SK-N-SH (cell line): ENCODE measurements at regions not wholly inside any gene's neighbourhood (a gene's known extent, or its start where the extent isn't known, plus 50 kb on each side); places are given as distances from the start of the nearest gene placed in this dataset.

ENCODE experiments used
- CTCF ChIA-PET: fragments of 300-600, 350-600 bp; formaldehyde crosslinking; extraction: SDS; loops from one replicate; lab custom pipeline; 2021; lab: Yijun Ruan, JAX
- POLR2A ChIA-PET: fragments of 350-600 bp; sonication (Branson Sonifier 250); formaldehyde crosslinking; extraction: SDS; loops from one replicate; lab custom pipeline; 2020; ENCODE audit warnings: antibody characterized with exemption, inconsistent platforms; lab: Yijun Ruan, JAX
- DNase-seq: peaks from one replicate; pipeline ENCODE4 v3.0.0; 2012
- H2AFZ ChIP-seq: fragments of 200-600 bp; sonication (generic); 2 replicates; pipeline ENCODE4 v1.8.1; 2016; ENCODE audit warnings: antibody characterized with exemption, mild to moderate bottlenecking, low read depth
- H3F3A ChIP-seq: fragments of 200-600 bp; sonication (generic); replicated peaks from 2 replicates; pipeline ENCODE3; 2016; ENCODE audit warnings: antibody characterized with exemption, mild to moderate bottlenecking; ENCODE audit not compliant: insufficient read depth
- H3K27ac ChIP-seq, 2 experiments: fragments of 200-500 bp in 1 of 2; fragments of 200-600 bp in 1 of 2; sonication (Bioruptor generic) in 1 of 2; sonication (generic), shearing (Covaris generic) in 1 of 2; 2 replicates each; pipeline versions ENCODE4 v1.5.1 to v1.6.1; 2014 to 2016; ENCODE audit warnings: low read depth in 2 of 2, inconsistent platforms in 1 of 2, low read length in 1 of 2, mild to moderate bottlenecking in 1 of 2, mixed read lengths in 1 of 2
- H3K27me3 ChIP-seq: fragments of 200-600 bp; sonication (generic), shearing (Covaris generic); 2 replicates; pipeline ENCODE4 v1.6.1; 2016; ENCODE audit warnings: mixed run types; ENCODE audit not compliant: insufficient read depth
- H3K36me3 ChIP-seq, 2 experiments: fragments of 200-500 bp in 1 of 2; fragments of 200-600 bp in 1 of 2; sonication (Bioruptor generic) in 1 of 2; sonication (generic) in 1 of 2; replicated peaks in 1 of 2; 2 replicates each; pipeline versions ENCODE3 to v1.5.1; 2014 to 2016; ENCODE audit warnings: low read length in 1 of 2, mild to moderate bottlenecking in 1 of 2; ENCODE audit not compliant: insufficient read depth in 2 of 2, control insufficient read depth in 1 of 2
- H3K4me1 ChIP-seq, 2 experiments: fragments of 200-500 bp in 1 of 2; fragments of 200-600 bp in 1 of 2; sonication (Bioruptor generic) in 1 of 2; sonication (generic), shearing (Covaris generic) in 1 of 2; 2 replicates each; pipeline versions ENCODE4 v1.5.1 to v1.6.1; 2014 to 2016; ENCODE audit warnings: low read depth in 1 of 2, low read length in 1 of 2, mixed run types in 1 of 2; ENCODE audit not compliant: insufficient read depth in 2 of 2, control insufficient read depth in 1 of 2
- H3K4me2 ChIP-seq: fragments of 200-600 bp; sonication (generic), shearing (Covaris generic); 2 replicates; pipeline ENCODE4 v1.6.1; 2017; ENCODE audit warnings: mixed run types
- H3K4me3 ChIP-seq, 2 experiments: fragments of 200-500 bp in 1 of 2; fragments of 200-600 bp in 1 of 2; sonication (Bioruptor generic) in 1 of 2; sonication (generic), shearing (Covaris generic) in 1 of 2; 2 replicates each; pipeline versions ENCODE4 v1.5.1 to v1.8.1; 2014 to 2016; ENCODE audit warnings: low read depth in 2 of 2, inconsistent platforms in 1 of 2, low read length in 1 of 2, mild to moderate bottlenecking in 1 of 2, mixed read lengths in 1 of 2, moderate library complexity in 1 of 2
- H3K79me2 ChIP-seq: fragments of 200-600 bp; sonication (generic); 2 replicates; pipeline ENCODE4 v1.8.1; 2017; ENCODE audit warnings: mild to moderate bottlenecking; ENCODE audit not compliant: insufficient read depth
- H3K9ac ChIP-seq: fragments of 200-600 bp; sonication (generic); 2 replicates; pipeline ENCODE4 v1.6.1; 2017; ENCODE audit warnings: mixed run types
- H3K9me2 ChIP-seq: fragments of 200-600 bp; sonication (generic); 2 replicates; pipeline ENCODE4 v1.6.1; 2017; ENCODE audit warnings: mixed run types
- H3K9me3 ChIP-seq: fragments of 200-600 bp; sonication (generic); 2 replicates; pipeline ENCODE4 v1.6.1; 2017; ENCODE audit warnings: mixed run types, mild to moderate bottlenecking, moderate library complexity
- H4K20me1 ChIP-seq: fragments of 200-600 bp; sonication (generic); 2 replicates; pipeline ENCODE4 v1.6.1; 2017; ENCODE audit warnings: mild to moderate bottlenecking, mixed run types; ENCODE audit not compliant: insufficient read depth
- EP300 ChIP-seq, 2 experiments: IDR thresholded peaks; 2 replicates each; pipeline versions ENCODE4 v1.4.0 to v1.6.1; 2012; ENCODE audit warnings: borderline replicate concordance in 1 of 2, low read depth in 1 of 2, low read length in 1 of 2
- EZH2phosphoT487 ChIP-seq: fragments of 200-600 bp; sonication (generic); IDR thresholded peaks from 2 replicates; pipeline ENCODE4 v1.6.1; 2017; ENCODE audit warnings: low read depth, mixed run types, mild to moderate bottlenecking, antibody characterized with exemption, moderate library complexity, borderline replicate concordance
- FOXJ3 ChIP-seq: sonication (generic); formaldehyde crosslinking; IDR thresholded peaks from 2 replicates; pipeline ENCODE4 v1.5.1; 2020; ENCODE audit warnings: mild to moderate bottlenecking, missing genetic modification reagents
- GABPA ChIP-seq: IDR thresholded peaks from 2 replicates; pipeline ENCODE4 v1.4.0; 2012; ENCODE audit warnings: low read depth, mild to moderate bottlenecking
- GATA2 ChIP-seq: sonication (generic); formaldehyde crosslinking; IDR thresholded peaks from 2 replicates; pipeline ENCODE4 v1.5.0; 2020; ENCODE audit warnings: mild to moderate bottlenecking, missing genetic modification reagents
- MEF2A ChIP-seq: IDR thresholded peaks from 2 replicates; pipeline ENCODE4 v1.4.0; 2012; ENCODE audit warnings: low read depth, borderline replicate concordance
- MXI1 ChIP-seq: IDR thresholded peaks from 2 replicates; pipeline ENCODE4 v1.6.1; 2012; ENCODE audit warnings: mild to moderate bottlenecking, low read depth, low read length, improper control_type of control experiment
- POLR2AphosphoS5 ChIP-seq: IDR thresholded peaks from 2 replicates; pipeline ENCODE4 v1.6.1; 2012; ENCODE audit warnings: low read depth, low read length
- RCOR1 ChIP-seq: fragments of 150-350 bp; IDR thresholded peaks from 2 replicates; pipeline ENCODE4 v1.6.1; 2017; ENCODE audit warnings: antibody characterized with exemption, low read length
- RFX5 ChIP-seq: IDR thresholded peaks from 2 replicates; pipeline ENCODE4 v1.6.1; 2012; ENCODE audit warnings: mild to moderate bottlenecking, improper control_type of control experiment, low read length
- SMC3 ChIP-seq: IDR thresholded peaks from 2 replicates; pipeline ENCODE4 v1.6.1; 2012; ENCODE audit warnings: low read depth, low read length, improper control_type of control experiment
- TCF12 ChIP-seq: IDR thresholded peaks from 2 replicates; pipeline ENCODE4 v1.4.0; 2012
- TEAD4 ChIP-seq: IDR thresholded peaks from 2 replicates; pipeline ENCODE4 v1.4.0; 2012; ENCODE audit warnings: mild to moderate bottlenecking, borderline replicate concordance; ENCODE audit not compliant: insufficient read depth
- WGBS: methylation state at CpG from one replicate; pipeline ENCODE4 v1.1.6; 2017; ENCODE audit warnings: low lambda C conversion rate; 5-methylcytosine and 5-hydroxymethylcytosine counted together
- TF ChIP-seq, protein P1 (sequence below): fragments of 150-350 bp; IDR thresholded peaks from 2 replicates; pipeline ENCODE4 v1.6.1; 2016; ENCODE audit warnings: mild to moderate bottlenecking, low read depth, low read length
- TF ChIP-seq, protein P2 (sequence below): fragments of 200-600 bp; sonication (generic); IDR thresholded peaks from 2 replicates; pipeline ENCODE4 v1.6.1; 2017; ENCODE audit warnings: antibody characterized with exemption, mild to moderate bottlenecking, moderate library complexity
- TF ChIP-seq, protein P3 (sequence below): IDR thresholded peaks from 2 replicates; pipeline ENCODE4 v1.4.0; 2012; ENCODE audit warnings: low read depth, borderline replicate concordance
- TF ChIP-seq, protein P4 (sequence below): IDR thresholded peaks from 2 replicates; pipeline ENCODE4; 2012

DNA sequence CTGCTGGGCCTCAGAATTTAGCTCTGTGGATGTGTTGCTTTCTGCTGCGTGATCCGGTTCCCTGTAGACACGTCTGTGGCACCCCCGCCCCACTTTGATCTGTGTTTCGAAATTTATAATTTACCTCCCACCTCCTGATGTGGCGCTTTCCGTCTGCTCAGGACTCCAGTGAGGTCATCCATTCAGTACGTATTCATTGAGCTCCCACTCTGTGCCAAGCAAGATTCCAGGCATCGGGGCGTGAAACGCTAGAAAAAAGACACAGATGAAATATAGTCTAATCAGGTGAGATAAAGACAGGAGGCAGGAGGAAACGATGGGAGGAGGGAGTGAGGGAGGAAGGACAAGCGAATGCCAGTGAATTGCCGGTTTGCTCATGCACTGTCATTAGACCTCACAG lies 431.9 kb upstream of the SULF2 start:
- POLR2A ChIA-PET: no interaction called here

DNA sequence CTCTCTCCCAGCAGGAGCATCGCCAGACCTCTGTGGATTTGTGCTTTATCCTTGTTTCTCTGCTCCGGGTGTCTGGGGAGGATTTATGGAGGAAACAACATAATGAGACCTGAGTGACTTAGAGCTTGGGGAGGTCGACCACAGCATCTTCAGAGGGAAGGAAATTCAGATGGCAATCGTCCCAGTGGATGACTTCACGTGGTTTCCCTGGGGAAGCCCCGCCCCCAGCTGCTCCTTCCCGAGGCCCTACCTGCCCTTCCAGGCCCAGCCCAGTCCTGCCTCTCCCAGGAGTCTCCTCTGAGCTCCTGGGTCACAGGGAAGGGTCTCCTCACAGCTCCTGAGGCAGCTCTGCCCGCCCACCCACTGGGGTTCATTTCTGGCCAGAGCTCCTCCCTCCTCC lies 430.3 kb upstream of the SULF2 start:
- Histone ChIP-seq H3K79me2 (no peaks in the 10 kb centered on the region), H3K27me3 (no peaks in the 10 kb centered on the region), H2AFZ (no peak overlapping the region), H3K9ac (no peak overlapping the region), H3K36me3 (no peaks in the 10 kb centered on the region), H3K9me2 (no peaks in the 10 kb centered on the region), H3K4me1 (no peaks in the 10 kb centered on the region), H3K27ac (no peak overlapping the region), H3K4me3 (no peak overlapping the region), H3F3A (no peaks in the 10 kb centered on the region), H3K4me2 (no peak overlapping the region), H3K9me3 (no peaks in the 10 kb centered on the region), H4K20me1 (no peaks in the 10 kb centered on the region)
- ChIA-PET CTCF (no interaction called here), POLR2A (interaction anchor here (0.7 kb wide), 1 partner anchor 12 kb away, joined by 3 read pairs; no protein-coding TSS in a partner anchor)
- TF ChIP-seq MXI1 (no peak), RCOR1 (no peak), TCF12 (no peak), POLR2AphosphoS5 (no peak), TEAD4 (no peak), GATA2 (CRISPR knock-in tag) (no peak)
- 36% methylated on average over 8 of the region's 8 CpGs for WGBS
- no peak for DNase-seq

More for the DNA sequence above, 431.9 kb upstream of the SULF2 start:
- no peak overlapping the region for H3K27ac ChIP-seq
- 80% methylated on average over 14 of the region's 14 CpGs for WGBS
- no peak overlapping the region for H3K9ac ChIP-seq
- no peak overlapping the region for H3K4me2 ChIP-seq
- no peak overlapping the region for H2AFZ ChIP-seq
- H3K9me2 ChIP-seq: no peaks in the 10 kb centered on the region
- H4K20me1 ChIP-seq: no peaks in the 10 kb centered on the region
- no peaks in the 10 kb centered on the region for H3K4me1 ChIP-seq
- no peaks in the 10 kb centered on the region for H3K27me3 ChIP-seq
- H3F3A ChIP-seq: no peaks in the 10 kb centered on the region
- H3K79me2 ChIP-seq: no peaks in the 10 kb centered on the region
- no peak for DNase-seq
- CTCF ChIA-PET: no interaction called here
- no peaks in the 10 kb centered on the region for H3K36me3 ChIP-seq
- H3K9me3 ChIP-seq: no peaks in the 10 kb centered on the region
- TF ChIP-seq, protein P1, sequence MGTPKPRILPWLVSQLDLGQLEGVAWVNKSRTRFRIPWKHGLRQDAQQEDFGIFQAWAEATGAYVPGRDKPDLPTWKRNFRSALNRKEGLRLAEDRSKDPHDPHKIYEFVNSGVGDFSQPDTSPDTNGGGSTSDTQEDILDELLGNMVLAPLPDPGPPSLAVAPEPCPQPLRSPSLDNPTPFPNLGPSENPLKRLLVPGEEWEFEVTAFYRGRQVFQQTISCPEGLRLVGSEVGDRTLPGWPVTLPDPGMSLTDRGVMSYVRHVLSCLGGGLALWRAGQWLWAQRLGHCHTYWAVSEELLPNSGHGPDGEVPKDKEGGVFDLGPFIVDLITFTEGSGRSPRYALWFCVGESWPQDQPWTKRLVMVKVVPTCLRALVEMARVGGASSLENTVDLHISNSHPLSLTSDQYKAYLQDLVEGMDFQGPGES: no peak
- no peak for TF ChIP-seq RCOR1
- TF ChIP-seq, protein P2, sequence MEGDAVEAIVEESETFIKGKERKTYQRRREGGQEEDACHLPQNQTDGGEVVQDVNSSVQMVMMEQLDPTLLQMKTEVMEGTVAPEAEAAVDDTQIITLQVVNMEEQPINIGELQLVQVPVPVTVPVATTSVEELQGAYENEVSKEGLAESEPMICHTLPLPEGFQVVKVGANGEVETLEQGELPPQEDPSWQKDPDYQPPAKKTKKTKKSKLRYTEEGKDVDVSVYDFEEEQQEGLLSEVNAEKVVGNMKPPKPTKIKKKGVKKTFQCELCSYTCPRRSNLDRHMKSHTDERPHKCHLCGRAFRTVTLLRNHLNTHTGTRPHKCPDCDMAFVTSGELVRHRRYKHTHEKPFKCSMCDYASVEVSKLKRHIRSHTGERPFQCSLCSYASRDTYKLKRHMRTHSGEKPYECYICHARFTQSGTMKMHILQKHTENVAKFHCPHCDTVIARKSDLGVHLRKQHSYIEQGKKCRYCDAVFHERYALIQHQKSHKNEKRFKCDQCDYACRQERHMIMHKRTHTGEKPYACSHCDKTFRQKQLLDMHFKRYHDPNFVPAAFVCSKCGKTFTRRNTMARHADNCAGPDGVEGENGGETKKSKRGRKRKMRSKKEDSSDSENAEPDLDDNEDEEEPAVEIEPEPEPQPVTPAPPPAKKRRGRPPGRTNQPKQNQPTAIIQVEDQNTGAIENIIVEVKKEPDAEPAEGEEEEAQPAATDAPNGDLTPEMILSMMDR: no peak
- TF ChIP-seq, protein P3, sequence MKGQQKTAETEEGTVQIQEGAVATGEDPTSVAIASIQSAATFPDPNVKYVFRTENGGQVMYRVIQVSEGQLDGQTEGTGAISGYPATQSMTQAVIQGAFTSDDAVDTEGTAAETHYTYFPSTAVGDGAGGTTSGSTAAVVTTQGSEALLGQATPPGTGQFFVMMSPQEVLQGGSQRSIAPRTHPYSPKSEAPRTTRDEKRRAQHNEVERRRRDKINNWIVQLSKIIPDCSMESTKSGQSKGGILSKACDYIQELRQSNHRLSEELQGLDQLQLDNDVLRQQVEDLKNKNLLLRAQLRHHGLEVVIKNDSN: no peak
- TF ChIP-seq FOXJ3: no peak
- no peak for TF ChIP-seq RFX5
- no peak for TF ChIP-seq GABPA
- no peak for TF ChIP-seq SMC3
- no peak for TF ChIP-seq EZH2phosphoT487
- no peak for TF ChIP-seq MEF2A
- no peak for TF ChIP-seq EP300 (IDR thresholded peaks at IDR 0.05; ENCODE audit: borderline replicate concordance in 1 of 2, low read depth in 1 of 2, low read length in 1 of 2)
- TF ChIP-seq, protein P4, sequence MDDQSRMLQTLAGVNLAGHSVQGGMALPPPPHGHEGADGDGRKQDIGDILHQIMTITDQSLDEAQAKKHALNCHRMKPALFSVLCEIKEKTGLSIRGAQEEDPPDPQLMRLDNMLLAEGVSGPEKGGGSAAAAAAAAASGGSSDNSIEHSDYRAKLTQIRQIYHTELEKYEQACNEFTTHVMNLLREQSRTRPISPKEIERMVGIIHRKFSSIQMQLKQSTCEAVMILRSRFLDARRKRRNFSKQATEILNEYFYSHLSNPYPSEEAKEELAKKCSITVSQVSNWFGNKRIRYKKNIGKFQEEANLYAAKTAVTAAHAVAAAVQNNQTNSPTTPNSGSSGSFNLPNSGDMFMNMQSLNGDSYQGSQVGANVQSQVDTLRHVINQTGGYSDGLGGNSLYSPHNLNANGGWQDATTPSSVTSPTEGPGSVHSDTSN: no peak
- no peak overlapping the region for H3K4me3 ChIP-seq
